ENCODE measurements at regions not wholly inside any gene's neighbourhood (a gene's known extent, or its start where the extent isn't known, plus 50 kb on each side); places are given as distances from the start of the nearest gene placed in this dataset.

GRCh38 chr17:63349478-63350000 lies 96.6 kb downstream of the CYB561 start:
- H3K36me3 ChIP-seq (ENCODE audit: insufficient read depth, low read length) = no peaks in the 10 kb centered on the region
- no peaks in the 10 kb centered on the region for H3K4me1 ChIP-seq (ENCODE audit: insufficient read depth, low read length, poor library complexity, severe bottlenecking)
- no peaks in the 10 kb centered on the region for H3K9me2 ChIP-seq (replicated peaks; ENCODE audit: low read depth, low read length)
- no peak overlapping the region for H2AFZ ChIP-seq (ENCODE audit: low read length)
- H4K20me1 ChIP-seq (ENCODE audit: insufficient read depth, low read length, poor library complexity, severe bottlenecking) = no peaks in the 10 kb centered on the region
- H3F3A ChIP-seq (ENCODE audit: low read depth) = no peaks in the 10 kb centered on the region
- no peaks in the 10 kb centered on the region for H3K9me3 ChIP-seq (ENCODE audit: insufficient read depth, low read depth, low read length)
- no peak overlapping the region for H3K4me3 ChIP-seq (ENCODE audit: low read length, poor library complexity, severe bottlenecking)
- TF ChIP-seq CTCF (conservative IDR thresholded peaks at IDR 0.05; ENCODE audit: low read length) (no peak), EZH2phosphoT487 (IDR thresholded peaks at IDR 0.05; ENCODE audit: borderline replicate concordance) (no peak)
- no peaks in the 10 kb centered on the region for H3K27me3 ChIP-seq (ENCODE audit: insufficient read depth, low read length, poor library complexity, severe bottlenecking)
- H3K9ac ChIP-seq (ENCODE audit: low read depth, low read length, poor library complexity, severe bottlenecking) = no peak overlapping the region
- no peaks in the 10 kb centered on the region for H3K79me2 ChIP-seq (ENCODE audit: insufficient read depth, low read length)
- no peak overlapping the region for H3K4me2 ChIP-seq (ENCODE audit: low read depth, low read length, poor library complexity, severe bottlenecking)

GRCh38 chr17:63350364-63350763 lies 95.7 kb downstream of the CYB561 start:
- no peaks in the 10 kb centered on the region for H3K9me2 ChIP-seq (replicated peaks; ENCODE audit: low read depth, low read length)
- H3K4me1 ChIP-seq (ENCODE audit: insufficient read depth, low read length, poor library complexity, severe bottlenecking) = no peaks in the 10 kb centered on the region
- no peak for TF ChIP-seq CTCF (conservative IDR thresholded peaks at IDR 0.05; ENCODE audit: low read length)
- no peak for TF ChIP-seq EZH2phosphoT487 (IDR thresholded peaks at IDR 0.05; ENCODE audit: borderline replicate concordance)
- H3K4me2 ChIP-seq (ENCODE audit: low read depth, low read length, poor library complexity, severe bottlenecking) = no peak overlapping the region
- H3K9me3 ChIP-seq (ENCODE audit: insufficient read depth, low read depth, low read length) = no peaks in the 10 kb centered on the region
- H3K9ac ChIP-seq (ENCODE audit: low read depth, low read length, poor library complexity, severe bottlenecking) = no peak overlapping the region
- no peak overlapping the region for H2AFZ ChIP-seq (ENCODE audit: low read length)
- H3K27me3 ChIP-seq (ENCODE audit: insufficient read depth, low read length, poor library complexity, severe bottlenecking) = no peaks in the 10 kb centered on the region
- H3K4me3 ChIP-seq (ENCODE audit: low read length, poor library complexity, severe bottlenecking) = no peak overlapping the region
- H4K20me1 ChIP-seq (ENCODE audit: insufficient read depth, low read length, poor library complexity, severe bottlenecking) = no peaks in the 10 kb centered on the region
- no peaks in the 10 kb centered on the region for H3F3A ChIP-seq (ENCODE audit: low read depth)
- no peaks in the 10 kb centered on the region; the same call in 1 of the 2 replicates for H3K36me3 ChIP-seq (ENCODE audit: insufficient read depth, low read length)
- H3K79me2 ChIP-seq (ENCODE audit: insufficient read depth, low read length) = no peaks in the 10 kb centered on the region

GRCh38 chr17:63354256-63354655 lies 91.8 kb downstream of the CYB561 start:
- no peaks in the 10 kb centered on the region for H4K20me1 ChIP-seq (ENCODE audit: insufficient read depth, low read length, poor library complexity, severe bottlenecking)
- H3K9me2 ChIP-seq (replicated peaks; ENCODE audit: low read depth, low read length) = no peaks in the 10 kb centered on the region
- no peaks in the 10 kb centered on the region for H3K9me3 ChIP-seq (ENCODE audit: insufficient read depth, low read depth, low read length)
- no peak overlapping the region for H3K4me2 ChIP-seq (ENCODE audit: low read depth, low read length, poor library complexity, severe bottlenecking)
- H3K79me2 ChIP-seq (ENCODE audit: insufficient read depth, low read length) = no peaks in the 10 kb centered on the region
- H3K9ac ChIP-seq (ENCODE audit: low read depth, low read length, poor library complexity, severe bottlenecking) = no peak overlapping the region
- no peak overlapping the region for H2AFZ ChIP-seq (ENCODE audit: low read length)
- H3K4me3 ChIP-seq (ENCODE audit: low read length, poor library complexity, severe bottlenecking) = no peak overlapping the region
- H3K4me1 ChIP-seq (ENCODE audit: insufficient read depth, low read length, poor library complexity, severe bottlenecking) = peaks cover 5% of the 10 kb centered on the region
- no peaks in the 10 kb centered on the region for H3K27me3 ChIP-seq (ENCODE audit: insufficient read depth, low read length, poor library complexity, severe bottlenecking)
- H3K36me3 ChIP-seq (ENCODE audit: insufficient read depth, low read length) = no peaks in the 10 kb centered on the region; the same call in 1 of the 2 replicates
- no peaks in the 10 kb centered on the region for H3F3A ChIP-seq (ENCODE audit: low read depth)
- TF ChIP-seq CTCF (conservative IDR thresholded peaks at IDR 0.05; ENCODE audit: low read length) (no peak), EZH2phosphoT487 (IDR thresholded peaks at IDR 0.05; ENCODE audit: borderline replicate concordance) (no peak)
